Coronary artery (tissue), 2 donors: ENCODE measurements at regions not wholly inside any gene's neighbourhood (a gene's known extent, or its start where the extent isn't known, plus 50 kb on each side); places are given as distances from the start of the nearest gene placed in this dataset.
A peak's percentile ranks its signal among the peaks of the same experiment; 100 is the strongest.

Experiments
- DNase-seq: peaks from one replicate; pipeline ENCODE4 v3.0.0-alpha.2; 2017; ENCODE audit warnings: low spot score
- H3K27ac ChIP-seq, 2 donors: fragments of 200-600 bp; sonication (generic); one replicate each; pipeline ENCODE4 v1.5.1; 2016 to 2019
- H3K4me3 ChIP-seq: fragments of 200-600 bp; sonication (generic); 2 replicates; pipeline ENCODE4 v1.5.1; 2016; ENCODE audit warnings: mild to moderate bottlenecking, moderate library complexity
- TF ChIP-seq, protein P1 (sequence below): fragments of 200-600 bp; sonication (generic); IDR thresholded peaks from one replicate; pipeline ENCODE4 v1.5.1; 2019; ENCODE audit warnings: antibody characterized with exemption

DNA sequence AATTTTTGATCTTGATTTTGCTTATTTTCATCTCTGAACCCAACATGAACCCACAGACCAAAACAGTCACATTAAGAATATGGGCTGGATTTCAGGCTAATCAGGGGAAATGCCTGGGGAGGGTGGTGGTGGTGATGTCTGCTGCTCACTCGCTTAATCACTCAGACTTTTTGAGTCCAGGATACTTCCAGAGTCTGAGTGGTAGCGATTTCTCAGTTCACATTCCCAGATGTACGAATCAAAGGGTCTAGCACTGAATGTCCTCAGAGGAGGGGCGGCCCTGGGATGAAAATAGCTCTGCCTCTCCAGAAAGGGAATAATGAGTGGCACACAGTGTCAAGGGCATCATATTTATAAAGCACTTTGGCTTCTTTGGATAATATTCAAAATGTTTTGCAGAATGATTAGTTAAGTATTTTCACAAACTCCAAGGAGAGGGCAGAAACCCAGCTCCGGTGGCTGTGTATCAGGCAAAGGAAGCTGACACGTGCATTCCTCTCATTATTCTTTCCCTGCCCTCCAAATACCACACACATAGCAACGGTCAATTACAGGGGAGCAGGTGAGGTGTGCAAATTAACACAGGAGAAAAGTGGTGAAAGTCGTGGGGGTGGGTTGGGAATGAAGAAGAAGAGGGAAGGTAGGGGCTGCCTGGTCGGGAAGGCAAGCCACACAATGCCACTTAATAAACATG is 345.2 kb upstream of the RSPO3 start:
- TF ChIP-seq, protein P1, sequence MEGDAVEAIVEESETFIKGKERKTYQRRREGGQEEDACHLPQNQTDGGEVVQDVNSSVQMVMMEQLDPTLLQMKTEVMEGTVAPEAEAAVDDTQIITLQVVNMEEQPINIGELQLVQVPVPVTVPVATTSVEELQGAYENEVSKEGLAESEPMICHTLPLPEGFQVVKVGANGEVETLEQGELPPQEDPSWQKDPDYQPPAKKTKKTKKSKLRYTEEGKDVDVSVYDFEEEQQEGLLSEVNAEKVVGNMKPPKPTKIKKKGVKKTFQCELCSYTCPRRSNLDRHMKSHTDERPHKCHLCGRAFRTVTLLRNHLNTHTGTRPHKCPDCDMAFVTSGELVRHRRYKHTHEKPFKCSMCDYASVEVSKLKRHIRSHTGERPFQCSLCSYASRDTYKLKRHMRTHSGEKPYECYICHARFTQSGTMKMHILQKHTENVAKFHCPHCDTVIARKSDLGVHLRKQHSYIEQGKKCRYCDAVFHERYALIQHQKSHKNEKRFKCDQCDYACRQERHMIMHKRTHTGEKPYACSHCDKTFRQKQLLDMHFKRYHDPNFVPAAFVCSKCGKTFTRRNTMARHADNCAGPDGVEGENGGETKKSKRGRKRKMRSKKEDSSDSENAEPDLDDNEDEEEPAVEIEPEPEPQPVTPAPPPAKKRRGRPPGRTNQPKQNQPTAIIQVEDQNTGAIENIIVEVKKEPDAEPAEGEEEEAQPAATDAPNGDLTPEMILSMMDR = no peak
- DNase-seq = no peak
- H3K27ac ChIP-seq = peak overlapping the region in 1 of 2 donors; percentile 3
- H3K4me3 ChIP-seq = peak overlapping the region; percentile 31

DNA sequence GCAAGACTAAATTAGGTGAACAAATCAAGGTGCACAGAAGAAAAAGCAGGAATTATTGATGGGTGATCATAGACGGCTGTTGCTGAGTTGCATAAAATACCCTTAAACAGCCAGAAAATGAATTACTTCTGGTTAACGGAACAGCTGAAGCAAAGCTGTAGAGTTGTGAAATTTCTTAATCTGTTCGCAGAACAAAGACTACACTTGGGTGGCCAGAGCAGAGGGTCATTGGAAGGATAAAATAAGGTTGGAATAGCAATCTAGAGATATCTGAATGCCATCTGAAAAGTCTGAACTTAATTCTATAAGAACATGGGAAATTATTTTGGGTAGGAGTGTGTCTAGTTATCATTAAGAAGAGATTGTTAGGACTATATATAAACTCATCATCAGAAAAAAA is 339.1 kb upstream of the RSPO3 start:
- H3K27ac ChIP-seq = no peak overlapping the region
- no peak for DNase-seq
- TF ChIP-seq, protein P1 = no peak
- H3K4me3 ChIP-seq = no peak overlapping the region

DNA sequence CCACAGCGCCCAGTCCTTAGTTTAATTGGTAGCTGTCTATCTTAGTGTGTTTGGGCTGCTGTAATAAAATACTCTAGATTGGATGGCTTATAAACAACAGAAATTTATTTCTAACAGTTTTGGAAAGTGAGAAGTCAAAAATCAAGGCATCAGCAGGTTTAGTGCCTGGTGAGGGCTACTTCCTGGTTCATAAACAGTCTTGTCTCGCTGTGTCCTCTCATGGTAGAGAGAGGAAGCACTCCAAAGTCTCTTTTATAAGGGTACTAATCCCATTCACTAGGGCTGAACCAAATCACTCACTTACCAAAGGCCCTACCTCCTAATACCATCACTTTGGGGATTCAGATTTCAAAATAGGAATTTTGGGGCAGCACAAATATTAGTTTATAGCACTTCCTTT is 336.9 kb upstream of the RSPO3 start:
- DNase-seq = no peak
- Histone ChIP-seq H3K27ac (no peak overlapping the region), H3K4me3 (no peak overlapping the region)
- TF ChIP-seq, protein P1 = no peak

DNA sequence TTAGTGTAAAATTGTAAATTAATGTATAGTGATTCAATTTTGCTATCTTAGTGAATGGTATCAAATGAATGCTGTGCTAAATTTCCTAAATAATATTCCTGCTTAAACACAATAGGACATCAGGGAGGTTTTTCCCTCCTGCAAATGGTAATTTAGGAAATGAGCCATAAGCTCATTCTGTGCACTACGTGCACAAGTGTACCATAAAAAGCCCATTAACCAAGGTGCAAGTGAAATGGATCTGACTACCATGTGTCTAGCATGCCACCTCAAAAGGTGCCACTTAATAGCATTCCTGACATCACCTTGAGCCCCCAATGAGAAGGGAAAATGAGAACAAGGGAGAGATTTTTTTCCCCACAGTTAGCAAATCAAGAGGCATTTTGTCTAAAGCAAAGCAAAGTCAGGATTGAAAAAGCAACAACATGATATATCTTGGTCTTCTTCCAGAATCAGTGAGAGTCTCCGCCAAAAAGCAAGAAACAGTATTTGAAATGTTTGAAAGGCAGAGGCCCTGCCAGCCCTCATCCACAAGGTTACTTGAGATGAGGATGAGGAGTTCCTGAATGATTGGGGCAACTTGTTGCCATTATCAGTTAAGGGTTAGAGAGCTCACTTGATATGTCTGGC is 334.2 kb upstream of the RSPO3 start:
- Histone ChIP-seq H3K4me3 (no peak overlapping the region), H3K27ac (no peak overlapping the region)
- TF ChIP-seq, protein P1 = no peak
- no peak for DNase-seq

DNA sequence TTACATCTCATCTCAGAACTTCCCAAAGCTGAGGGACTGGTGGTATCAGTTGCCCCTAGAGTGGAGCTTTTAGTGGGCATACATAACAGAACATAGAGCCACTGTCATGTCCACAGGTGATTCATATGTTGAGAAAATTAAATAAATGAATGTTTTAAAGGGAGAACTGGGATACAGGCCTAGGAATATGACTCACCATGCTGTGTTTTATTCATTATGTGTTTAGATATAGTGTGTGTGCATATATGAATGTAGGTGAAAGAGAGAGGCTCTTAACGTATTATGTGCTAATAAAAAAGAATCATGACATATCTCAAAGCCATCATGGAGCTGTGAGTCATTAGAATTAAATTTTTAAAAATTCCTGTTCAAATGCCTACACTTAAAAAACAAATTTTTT is 332.2 kb upstream of the RSPO3 start:
- no peak for DNase-seq
- TF ChIP-seq, protein P1 = no peak
- Histone ChIP-seq H3K4me3 (no peak overlapping the region), H3K27ac (no peak overlapping the region)

DNA sequence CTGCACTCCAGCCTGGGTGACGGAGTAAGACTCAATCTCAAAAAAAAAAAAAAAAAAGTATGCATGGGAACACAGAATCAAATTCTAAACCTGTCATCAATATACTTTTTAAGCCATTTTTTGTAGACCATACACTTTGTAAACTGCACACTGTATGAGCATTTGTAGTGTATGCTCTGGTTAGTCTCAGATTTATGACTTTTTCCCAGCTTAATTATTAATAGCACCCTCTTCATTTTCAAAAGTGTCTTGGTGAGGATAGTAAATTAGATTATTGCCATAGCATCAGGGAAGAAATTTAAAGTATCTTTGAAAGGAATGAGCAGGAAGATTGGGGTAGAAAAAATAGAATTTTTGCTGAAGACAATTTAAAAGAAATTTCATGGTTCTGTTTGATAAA is 330.8 kb upstream of the RSPO3 start:
- no peak for DNase-seq
- TF ChIP-seq, protein P1 = no peak
- Histone ChIP-seq H3K4me3 (no peak overlapping the region), H3K27ac (no peak overlapping the region)

DNA sequence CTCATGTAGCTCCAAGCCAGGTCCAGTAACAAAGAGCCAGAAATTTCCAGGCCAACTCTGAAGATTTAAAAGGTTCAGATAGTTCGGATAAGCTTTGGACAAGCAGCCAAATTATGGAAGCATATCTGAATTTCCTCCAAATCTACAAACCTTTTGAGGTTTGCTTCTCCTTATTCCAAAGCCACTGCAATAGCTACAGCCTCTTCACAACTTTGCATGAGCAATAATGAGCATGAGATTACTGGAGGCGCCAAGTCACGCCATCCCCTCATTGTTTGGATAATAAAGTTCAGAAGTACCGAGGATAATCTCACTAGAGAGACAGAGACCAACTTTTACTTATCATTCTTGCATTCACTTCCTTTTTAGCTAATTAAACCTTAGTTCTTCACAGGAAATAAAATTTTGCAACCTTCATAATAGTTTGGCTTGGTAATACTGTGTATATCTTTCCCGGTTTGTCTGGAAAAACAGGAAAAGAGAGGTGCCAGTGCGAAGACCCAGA is 329.6 kb upstream of the RSPO3 start:
- H3K4me3 ChIP-seq = no peak overlapping the region
- TF ChIP-seq, protein P1 = no peak
- no peak for DNase-seq
- peak overlapping the region in 1 of 2 donors; percentile 24 for H3K27ac ChIP-seq
